ENCODE measurements at regions not wholly inside any gene's neighbourhood (a gene's known extent, or its start where the extent isn't known, plus 50 kb on each side); places are given as distances from the start of the nearest gene placed in this dataset.

- no peak for DNase-seq (ENCODE audit: low spot score)
Observed at GRCh38 chr6:8215631-8216030, 113.3 kb upstream of the EEF1E1 start.

GRCh38 chr6:8213995-8214394 lies 111.6 kb upstream of the EEF1E1 start:
- no peak for DNase-seq (ENCODE audit: low spot score)

GRCh38 chr6:8212720-8213434 lies 110.5 kb upstream of the EEF1E1 start:
- no peak for DNase-seq (ENCODE audit: low spot score)

GRCh38 chr6:8207869-8208191 lies 105.5 kb upstream of the EEF1E1 start:
- DNase-seq (ENCODE audit: low spot score) = no peak

- DNase-seq (ENCODE audit: low spot score) = no peak
Observed at GRCh38 chr6:8207191-8207868, 105.0 kb upstream of the EEF1E1 start.

- DNase-seq (ENCODE audit: low spot score) = no peak
Observed at GRCh38 chr6:8203337-8203736, 101.0 kb upstream of the EEF1E1 start.

GRCh38 chr6:8201679-8202078 lies 99.3 kb upstream of the EEF1E1 start:
- DNase-seq (ENCODE audit: low spot score) = no peak

GRCh38 chr6:8200255-8200654 lies 97.9 kb upstream of the EEF1E1 start:
- no peak for DNase-seq (ENCODE audit: low spot score)

GRCh38 chr6:8195714-8196102 lies 93.4 kb upstream of the EEF1E1 start:
- no peak for DNase-seq (ENCODE audit: low spot score)

- DNase-seq (ENCODE audit: low spot score) = no peak
Observed at GRCh38 chr6:8195040-8195713, 92.8 kb upstream of the EEF1E1 start.

- DNase-seq (ENCODE audit: low spot score) = no peak
Observed at GRCh38 chr6:8194490-8194889, 92.1 kb upstream of the EEF1E1 start.

GRCh38 chr6:8193541-8193940 lies 91.2 kb upstream of the EEF1E1 start:
- no peak for DNase-seq (ENCODE audit: low spot score)

GRCh38 chr6:8192597-8192996 lies 90.2 kb upstream of the EEF1E1 start:
- no peak for DNase-seq (ENCODE audit: low spot score)

GRCh38 chr6:8192067-8192466 lies 89.7 kb upstream of the EEF1E1 start:
- DNase-seq (ENCODE audit: low spot score) = no peak

- DNase-seq (ENCODE audit: low spot score) = no peak
Observed at GRCh38 chr6:8191629-8192028, 89.3 kb upstream of the EEF1E1 start.

GRCh38 chr6:8187209-8187608 lies 84.9 kb upstream of the EEF1E1 start:
- no peak for DNase-seq (ENCODE audit: low spot score)

- DNase-seq (ENCODE audit: low spot score) = no peak
Observed at GRCh38 chr6:8182902-8183665, 80.7 kb upstream of the EEF1E1 start.

GRCh38 chr6:8181951-8182845 lies 79.8 kb upstream of the EEF1E1 start:
- no peak for DNase-seq (ENCODE audit: low spot score)

GRCh38 chr6:8181160-8181881 lies 79.0 kb upstream of the EEF1E1 start:
- no peak for DNase-seq (ENCODE audit: low spot score)

- DNase-seq (ENCODE audit: low spot score) = no peak
Observed at GRCh38 chr6:8180327-8181159, 78.2 kb upstream of the EEF1E1 start.

All from hematopoietic multipotent progenitor cell treated with erythropoietin and hydrocortisone succinate and interleukin-3 and kit ligand, for 17 days (in vitro differentiated cells).